CD4-positive, alpha-beta memory T cell (primary cell): ENCODE measurements at regions not wholly inside any gene's neighbourhood (a gene's known extent, or its start where the extent isn't known, plus 50 kb on each side); places are given as distances from the start of the nearest gene placed in this dataset.

Source experiments
- CTCF ChIA-PET: fragments of 350-600 bp; sonication (Branson Sonifier 250); formaldehyde crosslinking; loops from one replicate; lab custom pipeline; 2021; ENCODE audit warnings: inconsistent platforms; ENCODE audit not compliant: partially characterized antibody; lab: Charles Lee
- POLR2A ChIA-PET: fragments of 350-600 bp; sonication (Branson Sonifier 250); formaldehyde crosslinking; loops from one replicate; lab custom pipeline; 2021; ENCODE audit not compliant: partially characterized antibody; lab: Charles Lee
- DNase-seq, 5 donors: peaks; one replicate each; pipeline versions ENCODE4 v3.0.0 to v3.0.0-alpha.2; 2020 to 2022; ENCODE audit warnings: mixed read lengths in 1 of 5
- H3K27ac ChIP-seq: one replicate; pipeline ENCODE4 v1.7.0; 2013; ENCODE audit warnings: low read depth, low read length
- H3K27me3 ChIP-seq: 2 replicates; pipeline ENCODE4 v1.7.0; 2013; ENCODE audit warnings: mild to moderate bottlenecking, low read length, moderate library complexity; ENCODE audit not compliant: insufficient read depth
- H3K36me3 ChIP-seq: 2 replicates; pipeline ENCODE4 v1.7.0; 2013; ENCODE audit warnings: mild to moderate bottlenecking, low read length, moderate library complexity; ENCODE audit not compliant: insufficient read depth
- H3K4me1 ChIP-seq: 2 replicates; pipeline ENCODE4 v1.7.0; 2013; ENCODE audit warnings: mild to moderate bottlenecking, low read length, moderate library complexity; ENCODE audit not compliant: insufficient read depth
- H3K4me3 ChIP-seq, 2 donors: one replicate each; pipeline ENCODE4 v1.7.0; 2013; ENCODE audit warnings: low read length in 2 of 2, mild to moderate bottlenecking in 1 of 2
- H3K9me3 ChIP-seq, 2 donors: one replicate each; pipeline ENCODE4 v1.7.0; 2013; ENCODE audit warnings: low read length in 2 of 2, control low read depth in 1 of 2; ENCODE audit not compliant: control insufficient read depth in 1 of 2
- H3K27ac Mint-ChIP-seq, 7 donors: one replicate each; pipeline ENCODE4 v1.8.0; 2020 to 2021; ENCODE audit warnings: mixed read lengths in 7 of 7, mild to moderate bottlenecking in 6 of 7, inconsistent platforms in 3 of 7, moderate library complexity in 3 of 7
- H3K27me3 Mint-ChIP-seq, 2 donors: one replicate each; pipeline ENCODE4 v1.8.0; 2020 to 2021; ENCODE audit warnings: mixed read lengths in 2 of 2
- H3K36me3 Mint-ChIP-seq, 2 donors: one replicate each; pipeline ENCODE4 v1.8.0; 2020 to 2021; ENCODE audit warnings: mixed read lengths in 2 of 2, inconsistent platforms in 1 of 2, mild to moderate bottlenecking in 1 of 2
- H3K4me1 Mint-ChIP-seq, 4 donors: one replicate each; pipeline ENCODE4 v1.8.0; 2020 to 2021; ENCODE audit warnings: mixed read lengths in 4 of 4, mild to moderate bottlenecking in 1 of 4
- H3K4me3 Mint-ChIP-seq, 8 donors: one replicate each; pipeline ENCODE4 v1.8.0; 2020 to 2021; ENCODE audit warnings: mixed read lengths in 8 of 8, mild to moderate bottlenecking in 7 of 8, moderate library complexity in 6 of 8, inconsistent platforms in 3 of 8
- H3K9me3 Mint-ChIP-seq, 8 donors: one replicate each; pipeline ENCODE4 v1.8.0; 2020 to 2021; ENCODE audit warnings: mixed read lengths in 8 of 8, mild to moderate bottlenecking in 5 of 8, inconsistent platforms in 3 of 8, moderate library complexity in 1 of 8
- intact Hi-C: fragments of 100-400 bp; cut with micrococcal nuclease; formaldehyde crosslinking; loops from one replicate; pipeline ENCODE4 v1.15.1; 2023

- CTCF ChIA-PET: no interaction called here
- no peaks in the 10 kb centered on the region for H3K27me3 ChIP-seq
- H3K9me3 ChIP-seq: no peaks in the 10 kb centered on the region
- H3K36me3 ChIP-seq: no peaks in the 10 kb centered on the region
- Mint-ChIP-seq H3K4me3 (no peak overlapping the region), H3K27ac (no peak overlapping the region), H3K36me3 (no peaks in the 10 kb centered on the region), H3K9me3 (no peaks in the 10 kb centered on the region), H3K27me3 (peaks cover 0 to 5% of the 10 kb centered on the region in 2 donors), H3K4me1 (no peaks in the 10 kb centered on the region)
- POLR2A ChIA-PET: no interaction called here
- H3K27ac ChIP-seq: no peak overlapping the region
- no peaks in the 10 kb centered on the region for H3K4me1 ChIP-seq
- intact Hi-C loops: no loop called here
- DNase-seq: no peak
- no peak overlapping the region for H3K4me3 ChIP-seq
Measured at GRCh38 chr9:109604131-109604530, 106.0 kb upstream of the PTPN3 start.

GRCh38 chr9:109604781-109605180 lies 106.7 kb upstream of the PTPN3 start:
- H3K4me1 Mint-ChIP-seq: no peaks in the 10 kb centered on the region
- no peak overlapping the region for H3K27ac ChIP-seq
- H3K27me3 Mint-ChIP-seq: peaks cover 0 to 7% of the 10 kb centered on the region in 2 donors
- DNase-seq: no peak
- no peak overlapping the region for H3K4me3 ChIP-seq
- no peaks in the 10 kb centered on the region for H3K36me3 ChIP-seq
- H3K27ac Mint-ChIP-seq: no peak overlapping the region
- no peaks in the 10 kb centered on the region for H3K9me3 ChIP-seq
- H3K9me3 Mint-ChIP-seq: peaks cover 0 to under 1% (median 0%) of the 10 kb centered on the region in 8 donors
- intact Hi-C loops: no loop called here
- H3K36me3 Mint-ChIP-seq: no peaks in the 10 kb centered on the region
- H3K27me3 ChIP-seq: no peaks in the 10 kb centered on the region
- POLR2A ChIA-PET: no interaction called here
- H3K4me1 ChIP-seq: no peaks in the 10 kb centered on the region
- CTCF ChIA-PET: no interaction called here
- no peak overlapping the region for H3K4me3 Mint-ChIP-seq

- ChIA-PET CTCF (no interaction called here), POLR2A (no interaction called here)
- no peaks in the 10 kb centered on the region for H3K4me1 ChIP-seq
- H3K9me3 ChIP-seq: no peaks in the 10 kb centered on the region
- no peaks in the 10 kb centered on the region for H3K36me3 ChIP-seq
- Mint-ChIP-seq H3K4me3 (no peak overlapping the region), H3K27ac (no peak overlapping the region), H3K9me3 (peaks cover 0 to 4% (median 0%) of the 10 kb centered on the region in 8 donors), H3K27me3 (peaks cover 3 to 7% of the 10 kb centered on the region in 2 donors), H3K4me1 (no peaks in the 10 kb centered on the region), H3K36me3 (no peaks in the 10 kb centered on the region)
- no peak for DNase-seq
- H3K27ac ChIP-seq: no peak overlapping the region
- H3K27me3 ChIP-seq: no peaks in the 10 kb centered on the region
- intact Hi-C loops: no loop called here
- H3K4me3 ChIP-seq: no peak overlapping the region
Measured at GRCh38 chr9:109609060-109609459, 111.0 kb upstream of the PTPN3 start.

- H3K4me3 Mint-ChIP-seq: no peak overlapping the region
- H3K27me3 Mint-ChIP-seq: peaks cover 0 to 6% of the 10 kb centered on the region in 2 donors
- Histone ChIP-seq H3K9me3 (no peaks in the 10 kb centered on the region), H3K36me3 (no peaks in the 10 kb centered on the region), H3K27ac (no peak overlapping the region), H3K27me3 (no peaks in the 10 kb centered on the region), H3K4me1 (no peaks in the 10 kb centered on the region), H3K4me3 (no peak overlapping the region)
- no peaks in the 10 kb centered on the region for H3K36me3 Mint-ChIP-seq
- ChIA-PET CTCF (interaction anchor here (1.4 kb wide), 1 partner anchor 10 kb away, joined by 3 read pairs; no protein-coding TSS in a partner anchor), POLR2A (no interaction called here)
- peaks cover under 1 to 16% (median 5%) of the 10 kb centered on the region in 8 donors for H3K9me3 Mint-ChIP-seq
- no peak overlapping the region for H3K27ac Mint-ChIP-seq
- no peak for DNase-seq
- no peaks in the 10 kb centered on the region for H3K4me1 Mint-ChIP-seq
- intact Hi-C loops: no loop called here
Measured at GRCh38 chr9:109616571-109617120, 118.5 kb upstream of the PTPN3 start.

GRCh38 chr9:109619310-109619709 lies 121.2 kb upstream of the PTPN3 start:
- CTCF ChIA-PET: no interaction called here
- Mint-ChIP-seq H3K36me3 (no peaks in the 10 kb centered on the region), H3K27ac (no peak overlapping the region), H3K27me3 (peaks cover 5 to 7% of the 10 kb centered on the region in 2 donors), H3K9me3 (peaks cover 3 to 15% (median 6%) of the 10 kb centered on the region in 8 donors), H3K4me1 (no peaks in the 10 kb centered on the region), H3K4me3 (no peak overlapping the region)
- Histone ChIP-seq H3K27me3 (no peaks in the 10 kb centered on the region), H3K9me3 (no peaks in the 10 kb centered on the region), H3K4me1 (no peaks in the 10 kb centered on the region), H3K36me3 (no peaks in the 10 kb centered on the region), H3K4me3 (no peak overlapping the region), H3K27ac (no peak overlapping the region)
- no peak for DNase-seq
- intact Hi-C loops: no loop called here
- POLR2A ChIA-PET: no interaction called here

- Mint-ChIP-seq H3K4me1 (no peaks in the 10 kb centered on the region), H3K9me3 (peaks cover 0 to 5% (median 1%) of the 10 kb centered on the region in 8 donors), H3K4me3 (no peak overlapping the region), H3K27ac (peak overlapping the region in 1 of 7 donors; percentile 8), H3K27me3 (peaks cover 2 to 12% of the 10 kb centered on the region in 2 donors), H3K36me3 (no peaks in the 10 kb centered on the region)
- ChIA-PET CTCF (no interaction called here), POLR2A (no interaction called here)
- intact Hi-C loops: no loop called here
- Histone ChIP-seq H3K36me3 (no peaks in the 10 kb centered on the region), H3K4me3 (no peak overlapping the region), H3K27ac (no peak overlapping the region), H3K4me1 (no peaks in the 10 kb centered on the region), H3K9me3 (no peaks in the 10 kb centered on the region), H3K27me3 (no peaks in the 10 kb centered on the region)
- DNase-seq: no peak
Measured at GRCh38 chr9:109624143-109624542, 126.0 kb upstream of the PTPN3 start.

GRCh38 chr9:109624896-109625295 lies 126.8 kb upstream of the PTPN3 start:
- no peaks in the 10 kb centered on the region for H3K36me3 ChIP-seq
- H3K27ac ChIP-seq: no peak overlapping the region
- H3K4me3 ChIP-seq: no peak overlapping the region
- CTCF ChIA-PET: interaction anchor here (1.3 kb wide), 1 partner anchor 10 kb away, joined by 3 read pairs; no protein-coding TSS in a partner anchor
- H3K9me3 Mint-ChIP-seq: peaks cover 0 to 5% (median 2%) of the 10 kb centered on the region in 8 donors
- no peak for DNase-seq
- intact Hi-C loops: no loop called here
- no peak overlapping the region for H3K4me3 Mint-ChIP-seq
- H3K4me1 Mint-ChIP-seq: no peaks in the 10 kb centered on the region
- H3K4me1 ChIP-seq: no peaks in the 10 kb centered on the region
- POLR2A ChIA-PET: no interaction called here
- no peaks in the 10 kb centered on the region for H3K36me3 Mint-ChIP-seq
- peaks cover 3 to 12% of the 10 kb centered on the region in 2 donors for H3K27me3 Mint-ChIP-seq
- H3K27ac Mint-ChIP-seq: no peak overlapping the region
- no peaks in the 10 kb centered on the region for H3K27me3 ChIP-seq
- no peaks in the 10 kb centered on the region for H3K9me3 ChIP-seq
